Lower leg skin (tissue), 3 donors: ENCODE measurements at regions not wholly inside any gene's neighbourhood (a gene's known extent, or its start where the extent isn't known, plus 50 kb on each side); places are given as distances from the start of the nearest gene placed in this dataset.

Experiments used
- CTCF ChIP-seq, 3 donors: fragments of 450-650 bp; IDR thresholded peaks; one replicate each; pipeline ENCODE4 v1.5.1; 2016; ENCODE audit warnings: antibody characterized with exemption in 3 of 3, mild to moderate bottlenecking in 3 of 3, moderate library complexity in 2 of 3
- POLR2A ChIP-seq, 2 donors: fragments of 450-650 bp; IDR thresholded peaks; one replicate each; pipeline ENCODE4 v1.6.1; 2016 to 2017; ENCODE audit warnings: antibody characterized with exemption in 2 of 2, mild to moderate bottlenecking in 1 of 2, moderate library complexity in 1 of 2

DNA sequence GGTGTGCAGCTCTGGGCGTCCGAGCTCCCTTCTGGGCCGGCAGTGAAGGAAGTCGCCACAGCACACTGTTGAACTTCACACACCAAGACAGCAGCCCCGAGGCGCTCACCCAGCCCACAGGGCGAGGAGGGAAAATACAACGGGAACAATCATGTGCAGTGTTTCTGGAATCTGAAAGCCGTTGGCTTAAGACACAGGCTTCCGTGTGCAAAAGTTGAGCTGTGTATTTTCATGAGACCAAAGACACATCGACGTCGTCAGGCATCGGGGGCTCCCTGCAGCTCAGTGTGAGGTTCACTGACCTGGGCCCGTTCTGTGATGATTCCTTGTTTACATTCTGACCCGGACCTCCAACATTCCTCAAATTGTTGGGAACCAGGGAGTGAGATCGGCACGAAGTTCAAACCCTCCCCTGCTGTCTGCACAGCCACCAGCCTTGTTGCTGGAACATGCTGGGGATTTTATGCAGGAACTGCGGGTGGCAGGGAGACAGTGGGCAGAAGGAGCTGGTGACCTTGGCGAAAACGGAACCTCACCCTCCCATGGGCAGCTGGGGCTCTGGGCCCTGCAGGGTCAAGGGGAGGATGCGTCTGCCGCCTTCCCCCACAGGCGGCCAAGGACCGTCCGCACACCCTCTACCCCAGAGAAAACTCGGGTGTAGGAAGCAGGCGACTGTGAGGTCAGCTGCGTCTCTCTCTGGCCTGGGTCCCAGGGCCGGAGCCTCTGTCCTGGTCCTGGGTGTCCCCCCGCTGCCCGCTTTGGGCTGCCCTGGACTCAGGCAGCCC is 72.2 kb downstream of the METRNL start:
- TF ChIP-seq POLR2A (IDR thresholded peaks at IDR 0.05) (no peak), CTCF (IDR thresholded peaks at IDR 0.05) (no peak)
